GM12878 (cell line): ENCODE measurements at regions not wholly inside any gene's neighbourhood (a gene's known extent, or its start where the extent isn't known, plus 50 kb on each side); places are given as distances from the start of the nearest gene placed in this dataset.
A peak's percentile ranks its signal among the peaks of the same experiment; 100 is the strongest.

Experiments used
- ATAC-seq: fragments of 200-7000 bp; cut with Tn5 transposase; 3 replicates; pipeline ENCODE4 v1.9.1; 2020; ENCODE audit warnings: mild to moderate bottlenecking, moderate library complexity
- BruUV-seq: library from RNA; stranded (reverse); fragments of 400-500 nt; replicated peaks from 2 replicates; lab custom pipeline; 2021; lab: Mats Ljungman, UMichigan
- CTCF ChIA-PET: fragments of 300-600 bp; sonication (Branson Sonifier 250); formaldehyde crosslinking; extraction: SDS; loops from one replicate; lab custom pipeline; 2021; ENCODE audit warnings: inconsistent platforms; lab: Yijun Ruan, JAX
- POLR2A ChIA-PET: fragments of 350-600 bp; formaldehyde crosslinking; extraction: SDS; loops from one replicate; lab custom pipeline; 2021; ENCODE audit warnings: inconsistent platforms; lab: Charles Lee
- RAD21 ChIA-PET: fragments of 300-600 bp; sonication (Branson Sonifier 250); formaldehyde crosslinking; loops from one replicate; lab custom pipeline; 2023; ENCODE audit warnings: antibody characterized with exemption; ENCODE audit not compliant: unreplicated experiment; lab: Charles Lee
- SMC1A ChIA-PET: fragments of 300-600 bp; sonication (Branson Sonifier 250); formaldehyde crosslinking; loops from one replicate; lab custom pipeline; 2023; ENCODE audit not compliant: unreplicated experiment, uncharacterized antibody; lab: Charles Lee
- DNase-seq: peaks from one replicate; pipeline ENCODE4 v3.0.0-alpha.2; 2011; ENCODE audit warnings: low read depth, low spot score
- FAIRE-seq: peaks from 3 replicates; lab custom pipeline; 2011; peaks lifted over from hg19 to GRCh38; lab: Jason Lieb, UNC
- H2AFZ ChIP-seq: 2 replicates; pipeline ENCODE4 v1.6.0; 2011; ENCODE audit warnings: low read depth, low read length, control low read depth; ENCODE audit not compliant: control insufficient read depth
- H3K27ac ChIP-seq: 2 replicates; pipeline ENCODE4 v1.5.1; 2011; ENCODE audit warnings: control low read depth; ENCODE audit not compliant: control insufficient read depth, insufficient read depth
- H3K27me3 ChIP-seq, 2 experiments: replicated peaks in 1 of 2; 2 replicates each; pipeline versions ENCODE4 v1.6.0 to v1.6.1; 2011; ENCODE audit warnings: low read length in 1 of 2; ENCODE audit not compliant: control insufficient read depth in 2 of 2, insufficient read depth in 2 of 2
- H3K36me3 ChIP-seq, 2 experiments: 2 replicates each; pipeline ENCODE4 v1.5.1; 2011; ENCODE audit warnings: low read length in 1 of 2; ENCODE audit not compliant: control insufficient read depth in 2 of 2, insufficient read depth in 2 of 2
- H3K4me1 ChIP-seq: 2 replicates; pipeline ENCODE4 v1.6.1; 2011; ENCODE audit warnings: mild to moderate bottlenecking, low read length, moderate library complexity, mixed read lengths; ENCODE audit not compliant: control insufficient read depth, insufficient read depth
- H3K4me2 ChIP-seq: 2 replicates; pipeline ENCODE4 v1.6.0; 2011; ENCODE audit warnings: control low read depth; ENCODE audit not compliant: control insufficient read depth, insufficient read depth
- H3K4me3 ChIP-seq: fragments of 200-600 bp; sonication (generic); 2 replicates; pipeline ENCODE4 v1.5.1; 2016
- H3K79me2 ChIP-seq: 2 replicates; pipeline ENCODE4 v1.6.0; 2011; ENCODE audit warnings: low read length; ENCODE audit not compliant: control insufficient read depth, insufficient read depth
- H3K9ac ChIP-seq: 2 replicates; pipeline ENCODE4 v1.8.0; 2011; ENCODE audit warnings: low read length, control low read depth, mixed read lengths; ENCODE audit not compliant: control insufficient read depth, insufficient read depth
- H3K9me3 ChIP-seq: replicated peaks from 3 replicates; pipeline ENCODE4 v1.5.1; 2011; ENCODE audit warnings: mild to moderate bottlenecking, low read length; ENCODE audit not compliant: control insufficient read depth, insufficient read depth
- H4K20me1 ChIP-seq: 2 replicates; pipeline ENCODE4 v1.6.0; 2011; ENCODE audit not compliant: control insufficient read depth, insufficient read depth
- CBFB ChIP-seq: IDR thresholded peaks from 2 replicates; pipeline ENCODE4 v1.6.1; 2016; ENCODE audit warnings: antibody characterized with exemption, low read depth
- RAD21 ChIP-seq: IDR thresholded peaks from 2 replicates; pipeline ENCODE4 v1.6.1; 2011; ENCODE audit warnings: mild to moderate bottlenecking, low read depth, low read length, moderate library complexity; ENCODE audit not compliant: insufficient read depth
- SMC3 ChIP-seq: IDR thresholded peaks from 2 replicates; pipeline ENCODE4 v1.6.1; 2011; ENCODE audit warnings: low read length, improper control_type of control experiment, borderline replicate concordance
- WGBS: methylation state at CpG from one replicate; pipeline ENCODE4 v1.1.6; 2016; ENCODE audit warnings: low lambda C conversion rate; ENCODE audit not compliant: insufficient replicate concordance, insufficient coverage; ENCODE audit errors: missing lambda C conversion rate; 5-methylcytosine and 5-hydroxymethylcytosine counted together
- in situ Hi-C: fragments of 300-500 bp; cut with MboI; formaldehyde crosslinking; loops from 9 replicates; pipeline ENCODE4 v1.14.3; 2018; ENCODE audit warnings: mixed read lengths
- intact Hi-C: fragments of 100-400 bp; cut with micrococcal nuclease; formaldehyde crosslinking; loops from one replicate; pipeline ENCODE4 v1.14.2; 2022; ENCODE audit not compliant: unreplicated experiment
- TF ChIP-seq, protein P1 (sequence below), 3 experiments: IDR thresholded peaks in 2 of 3; conservative IDR thresholded peaks in 1 of 3; 2 replicates each; pipeline ENCODE4 v1.5.1; 2011; ENCODE audit warnings: low read depth in 3 of 3, low read length in 3 of 3, mild to moderate bottlenecking in 3 of 3, control low read depth in 2 of 3, moderate library complexity in 2 of 3, inconsistent platforms in 1 of 3, mixed read lengths in 1 of 3; ENCODE audit not compliant: control insufficient read depth in 2 of 3, insufficient read depth in 1 of 3; ENCODE audit errors: extremely low read depth in 1 of 3

DNA sequence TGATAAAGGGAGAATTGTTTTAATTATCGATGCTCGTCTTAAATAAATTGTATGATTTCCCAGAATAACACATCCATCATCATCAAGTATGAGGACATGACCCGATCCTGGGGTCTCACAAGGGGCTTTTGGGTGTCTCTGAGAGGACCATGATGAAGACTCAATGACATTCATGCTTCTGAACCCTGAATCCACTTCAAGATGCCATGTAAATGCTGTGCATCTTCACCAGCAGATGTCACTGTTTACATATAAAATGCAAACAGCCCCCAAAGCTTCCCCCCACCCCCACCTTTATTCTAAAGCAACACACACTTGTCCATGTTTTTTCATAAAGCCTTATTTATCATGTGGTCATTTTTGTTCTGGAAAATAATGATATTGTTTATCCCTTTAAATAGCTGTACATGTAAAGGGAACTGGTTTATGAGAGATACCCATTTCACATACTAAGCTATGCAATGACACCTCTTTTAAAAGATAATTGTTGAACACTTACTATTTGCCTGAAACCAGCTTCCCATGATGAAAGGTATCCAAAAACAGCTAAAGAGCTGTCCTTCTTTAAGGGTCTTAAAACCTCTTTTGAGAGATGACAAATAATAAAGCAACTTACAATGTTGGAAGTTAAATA lies 69.7 kb upstream of the UBE3A start:
- Histone ChIP-seq H3K9me3 (no peaks in the 10 kb centered on the region; the same call in 1 of the 3 replicates), H3K27ac (no peak overlapping the region), H3K9ac (no peak overlapping the region), H3K27me3 (no peaks in the 10 kb centered on the region), H4K20me1 (no peaks in the 10 kb centered on the region), H3K4me2 (no peak overlapping the region), H3K4me1 (no peaks in the 10 kb centered on the region), H3K4me3 (no peak overlapping the region), H3K36me3 (no peaks in the 10 kb centered on the region), H3K79me2 (no peaks in the 10 kb centered on the region), H2AFZ (no peak overlapping the region)
- ChIA-PET CTCF (interaction anchor here (0.6 to 1.0 kb wide), 9 partner anchors 16 to 1640 kb away, joined by 3 to 4 read pairs (median 3); no protein-coding TSS in a partner anchor), POLR2A (no interaction called here), SMC1A (no interaction called here), RAD21 (interaction anchor here (0.7 to 0.8 kb wide), 3 partner anchors 13 to 425 kb away, joined by 3 to 6 read pairs (median 3); no protein-coding TSS in a partner anchor)
- whole genome bisulfite sequencing = 33% methylated on average over 3 of the region's 3 CpGs
- ATAC-seq = peak; percentile 39; the same call in 1 of the 3 replicates
- TF ChIP-seq RAD21 (peak; percentile 59), SMC3 (peak; percentile 55; the same call in 1 of the 2 replicates), CBFB (no peak)
- TF ChIP-seq, protein P1, sequence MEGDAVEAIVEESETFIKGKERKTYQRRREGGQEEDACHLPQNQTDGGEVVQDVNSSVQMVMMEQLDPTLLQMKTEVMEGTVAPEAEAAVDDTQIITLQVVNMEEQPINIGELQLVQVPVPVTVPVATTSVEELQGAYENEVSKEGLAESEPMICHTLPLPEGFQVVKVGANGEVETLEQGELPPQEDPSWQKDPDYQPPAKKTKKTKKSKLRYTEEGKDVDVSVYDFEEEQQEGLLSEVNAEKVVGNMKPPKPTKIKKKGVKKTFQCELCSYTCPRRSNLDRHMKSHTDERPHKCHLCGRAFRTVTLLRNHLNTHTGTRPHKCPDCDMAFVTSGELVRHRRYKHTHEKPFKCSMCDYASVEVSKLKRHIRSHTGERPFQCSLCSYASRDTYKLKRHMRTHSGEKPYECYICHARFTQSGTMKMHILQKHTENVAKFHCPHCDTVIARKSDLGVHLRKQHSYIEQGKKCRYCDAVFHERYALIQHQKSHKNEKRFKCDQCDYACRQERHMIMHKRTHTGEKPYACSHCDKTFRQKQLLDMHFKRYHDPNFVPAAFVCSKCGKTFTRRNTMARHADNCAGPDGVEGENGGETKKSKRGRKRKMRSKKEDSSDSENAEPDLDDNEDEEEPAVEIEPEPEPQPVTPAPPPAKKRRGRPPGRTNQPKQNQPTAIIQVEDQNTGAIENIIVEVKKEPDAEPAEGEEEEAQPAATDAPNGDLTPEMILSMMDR (IDR thresholded peaks at IDR 0.05 in 2 of 3, conservative IDR thresholded peaks at IDR 0.05 in 1 of 3; ENCODE audit: control insufficient read depth in 2 of 3, extremely low read depth in 1 of 3, insufficient read depth in 1 of 3, low read depth in 3 of 3, low read length in 3 of 3) = peak; percentile 36 to 58 (median 39); a peak in 4 of 6 replicates
- no peak for FAIRE-seq
- no TSS peak for BruUV-seq
- intact Hi-C loops = loop anchor here (10.0 kb wide), 1 partner anchor 1864 kb away; the partner anchor contains the start of gene MAGEL2
- DNase-seq = no peak
- in situ Hi-C loops = loop anchor here (10.0 to 25.0 kb wide), 4 partner anchors 206 to 1871 kb away; partner anchors contain the start of genes GABRA5 and MAGEL2
